GM12878 (cell line): ENCODE measurements at regions not wholly inside any gene's neighbourhood (a gene's known extent, or its start where the extent isn't known, plus 50 kb on each side); places are given as distances from the start of the nearest gene placed in this dataset.

ENCODE experiments used
- ATAC-seq: fragments of 200-7000 bp; cut with Tn5 transposase; 3 replicates; pipeline ENCODE4 v1.9.1; 2020; ENCODE audit warnings: mild to moderate bottlenecking, moderate library complexity
- BruUV-seq: library from RNA; stranded (reverse); fragments of 400-500 nt; replicated peaks from 2 replicates; lab custom pipeline; 2021; lab: Mats Ljungman, UMichigan
- CTCF ChIA-PET: fragments of 300-600 bp; sonication (Branson Sonifier 250); formaldehyde crosslinking; extraction: SDS; loops from one replicate; lab custom pipeline; 2021; ENCODE audit warnings: inconsistent platforms; lab: Yijun Ruan, JAX
- POLR2A ChIA-PET: fragments of 350-600 bp; formaldehyde crosslinking; extraction: SDS; loops from one replicate; lab custom pipeline; 2021; ENCODE audit warnings: inconsistent platforms; lab: Charles Lee
- RAD21 ChIA-PET: fragments of 300-600 bp; sonication (Branson Sonifier 250); formaldehyde crosslinking; loops from one replicate; lab custom pipeline; 2023; ENCODE audit warnings: antibody characterized with exemption; ENCODE audit not compliant: unreplicated experiment; lab: Charles Lee
- SMC1A ChIA-PET: fragments of 300-600 bp; sonication (Branson Sonifier 250); formaldehyde crosslinking; loops from one replicate; lab custom pipeline; 2023; ENCODE audit not compliant: unreplicated experiment, uncharacterized antibody; lab: Charles Lee
- DNase-seq: peaks from one replicate; pipeline ENCODE4 v3.0.0-alpha.2; 2011; ENCODE audit warnings: low read depth, low spot score
- FAIRE-seq: peaks from 3 replicates; lab custom pipeline; 2011; peaks lifted over from hg19 to GRCh38; lab: Jason Lieb, UNC
- H2AFZ ChIP-seq: 2 replicates; pipeline ENCODE4 v1.6.0; 2011; ENCODE audit warnings: low read depth, low read length, control low read depth; ENCODE audit not compliant: control insufficient read depth
- H3K27ac ChIP-seq: 2 replicates; pipeline ENCODE4 v1.5.1; 2011; ENCODE audit warnings: control low read depth; ENCODE audit not compliant: control insufficient read depth, insufficient read depth
- H3K27me3 ChIP-seq, 2 experiments: replicated peaks in 1 of 2; 2 replicates each; pipeline versions ENCODE4 v1.6.0 to v1.6.1; 2011; ENCODE audit warnings: low read length in 1 of 2; ENCODE audit not compliant: control insufficient read depth in 2 of 2, insufficient read depth in 2 of 2
- H3K36me3 ChIP-seq, 2 experiments: 2 replicates each; pipeline ENCODE4 v1.5.1; 2011; ENCODE audit warnings: low read length in 1 of 2; ENCODE audit not compliant: control insufficient read depth in 2 of 2, insufficient read depth in 2 of 2
- H3K4me1 ChIP-seq: 2 replicates; pipeline ENCODE4 v1.6.1; 2011; ENCODE audit warnings: mild to moderate bottlenecking, low read length, moderate library complexity, mixed read lengths; ENCODE audit not compliant: control insufficient read depth, insufficient read depth
- H3K4me2 ChIP-seq: 2 replicates; pipeline ENCODE4 v1.6.0; 2011; ENCODE audit warnings: control low read depth; ENCODE audit not compliant: control insufficient read depth, insufficient read depth
- H3K4me3 ChIP-seq: fragments of 200-600 bp; sonication (generic); 2 replicates; pipeline ENCODE4 v1.5.1; 2016
- H3K79me2 ChIP-seq: 2 replicates; pipeline ENCODE4 v1.6.0; 2011; ENCODE audit warnings: low read length; ENCODE audit not compliant: control insufficient read depth, insufficient read depth
- H3K9ac ChIP-seq: 2 replicates; pipeline ENCODE4 v1.8.0; 2011; ENCODE audit warnings: low read length, control low read depth, mixed read lengths; ENCODE audit not compliant: control insufficient read depth, insufficient read depth
- H3K9me3 ChIP-seq: replicated peaks from 3 replicates; pipeline ENCODE4 v1.5.1; 2011; ENCODE audit warnings: mild to moderate bottlenecking, low read length; ENCODE audit not compliant: control insufficient read depth, insufficient read depth
- H4K20me1 ChIP-seq: 2 replicates; pipeline ENCODE4 v1.6.0; 2011; ENCODE audit not compliant: control insufficient read depth, insufficient read depth
- CEBPZ ChIP-seq: fragments of 150-350 bp; IDR thresholded peaks from 2 replicates; pipeline ENCODE4 v1.6.1; 2016; ENCODE audit warnings: low read depth, low read length
- FOS ChIP-seq: IDR thresholded peaks from 3 replicates; pipeline ENCODE4 v1.6.1; 2011; ENCODE audit warnings: borderline replicate concordance; ENCODE audit not compliant: insufficient read length; ENCODE audit errors: extremely low read depth
- FOXK2 ChIP-seq: fragments of 450-650 bp; IDR thresholded peaks from 2 replicates; pipeline ENCODE4 v1.6.1; 2017; ENCODE audit warnings: mild to moderate bottlenecking, moderate library complexity
- JUNB ChIP-seq: IDR thresholded peaks from 2 replicates; pipeline ENCODE4 v1.6.1; 2016; ENCODE audit warnings: antibody characterized with exemption, mild to moderate bottlenecking
- PAX5 ChIP-seq: IDR thresholded peaks from 2 replicates; pipeline ENCODE4 v1.6.1; 2011; ENCODE audit warnings: low read depth, low read length, borderline replicate concordance
- POLR2AphosphoS2 ChIP-seq: IDR thresholded peaks from 2 replicates; pipeline ENCODE4 v1.6.1; 2011; ENCODE audit warnings: low read depth, mild to moderate bottlenecking, low read length, improper control_type of control experiment, moderate library complexity
- RELB ChIP-seq: fragments of 450-650 bp; IDR thresholded peaks from 2 replicates; pipeline ENCODE4 v1.6.1; 2017; ENCODE audit warnings: low read depth, mild to moderate bottlenecking, moderate library complexity
- RUNX3 ChIP-seq: IDR thresholded peaks from 2 replicates; pipeline ENCODE4 v1.6.1; 2012; ENCODE audit warnings: low read length, inconsistent platforms
- SMAD5 ChIP-seq: IDR thresholded peaks from 2 replicates; pipeline ENCODE4 v1.6.1; 2016; ENCODE audit warnings: antibody characterized with exemption, low read depth
- SMC3 ChIP-seq: IDR thresholded peaks from 2 replicates; pipeline ENCODE4 v1.6.1; 2011; ENCODE audit warnings: low read length, improper control_type of control experiment, borderline replicate concordance
- ZZZ3 ChIP-seq: IDR thresholded peaks from 2 replicates; pipeline ENCODE4 v1.6.1; 2011; ENCODE audit warnings: low read depth; ENCODE audit not compliant: control insufficient read depth, insufficient read length
- WGBS: methylation state at CpG from one replicate; pipeline ENCODE4 v1.1.6; 2016; ENCODE audit warnings: low lambda C conversion rate; ENCODE audit not compliant: insufficient replicate concordance, insufficient coverage; ENCODE audit errors: missing lambda C conversion rate; 5-methylcytosine and 5-hydroxymethylcytosine counted together
- in situ Hi-C: fragments of 300-500 bp; cut with MboI; formaldehyde crosslinking; loops from 9 replicates; pipeline ENCODE4 v1.14.3; 2018; ENCODE audit warnings: mixed read lengths
- intact Hi-C: fragments of 100-400 bp; cut with micrococcal nuclease; formaldehyde crosslinking; loops from one replicate; pipeline ENCODE4 v1.14.2; 2022; ENCODE audit not compliant: unreplicated experiment
- TF ChIP-seq, protein P1 (sequence below): fragments of 450-650 bp; IDR thresholded peaks from 2 replicates; pipeline ENCODE4 v1.6.1; 2017; ENCODE audit warnings: mild to moderate bottlenecking
- TF ChIP-seq, protein P2 (sequence below): fragments of 450-650 bp; formaldehyde crosslinking; IDR thresholded peaks from 2 replicates; pipeline ENCODE4 v1.4.0; 2022; ENCODE audit warnings: mild to moderate bottlenecking, moderate library complexity

DNA sequence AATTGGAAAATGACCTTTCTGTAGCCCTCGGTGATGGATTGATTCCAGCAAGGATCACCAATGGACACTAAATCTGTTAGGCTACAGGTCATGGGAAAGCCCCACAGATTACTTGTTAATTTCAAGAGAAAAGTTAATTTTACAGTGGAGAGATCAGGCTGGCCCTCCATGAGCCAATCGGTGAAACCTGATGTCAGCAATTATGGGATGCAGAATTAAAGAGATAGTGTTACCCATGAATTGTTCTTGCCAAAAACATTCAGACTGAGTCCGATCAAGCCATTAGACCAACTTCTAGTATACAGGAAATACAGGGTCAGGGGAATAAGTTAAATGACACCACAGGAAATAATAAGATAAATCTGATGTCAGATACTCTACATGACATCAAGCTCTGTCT, 214.9 kb upstream of the SYNDIG1 start:
- POLR2A ChIA-PET, result no interaction called here
- DNase-seq (no peak), ATAC-seq (no peak), FAIRE-seq (no peak)
- no peaks in the 10 kb centered on the region for H3K9me3 ChIP-seq
- no peak overlapping the region for H3K9ac ChIP-seq
- WGBS, result 67% methylated on average over 3 of the region's 3 CpGs
- H3K4me3 ChIP-seq, result no peak overlapping the region
- no peak overlapping the region for H3K4me2 ChIP-seq
- CTCF ChIA-PET, result no interaction called here
- RAD21 ChIA-PET, result no interaction called here
- no TSS peak for BruUV-seq
- TF ChIP-seq, protein P1, sequence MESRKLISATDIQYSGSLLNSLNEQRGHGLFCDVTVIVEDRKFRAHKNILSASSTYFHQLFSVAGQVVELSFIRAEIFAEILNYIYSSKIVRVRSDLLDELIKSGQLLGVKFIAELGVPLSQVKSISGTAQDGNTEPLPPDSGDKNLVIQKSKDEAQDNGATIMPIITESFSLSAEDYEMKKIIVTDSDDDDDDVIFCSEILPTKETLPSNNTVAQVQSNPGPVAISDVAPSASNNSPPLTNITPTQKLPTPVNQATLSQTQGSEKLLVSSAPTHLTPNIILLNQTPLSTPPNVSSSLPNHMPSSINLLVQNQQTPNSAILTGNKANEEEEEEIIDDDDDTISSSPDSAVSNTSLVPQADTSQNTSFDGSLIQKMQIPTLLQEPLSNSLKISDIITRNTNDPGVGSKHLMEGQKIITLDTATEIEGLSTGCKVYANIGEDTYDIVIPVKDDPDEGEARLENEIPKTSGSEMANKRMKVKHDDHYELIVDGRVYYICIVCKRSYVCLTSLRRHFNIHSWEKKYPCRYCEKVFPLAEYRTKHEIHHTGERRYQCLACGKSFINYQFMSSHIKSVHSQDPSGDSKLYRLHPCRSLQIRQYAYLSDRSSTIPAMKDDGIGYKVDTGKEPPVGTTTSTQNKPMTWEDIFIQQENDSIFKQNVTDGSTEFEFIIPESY, result no peak
- TF ChIP-seq SMAD5 (no peak), SMC3 (no peak), ZZZ3 (no peak), RUNX3 (no peak), RELB (no peak), FOS (no peak), POLR2AphosphoS2 (no peak), FOXK2 (no peak), CEBPZ (no peak), PAX5 (no peak), JUNB (no peak)
- TF ChIP-seq, protein P2, sequence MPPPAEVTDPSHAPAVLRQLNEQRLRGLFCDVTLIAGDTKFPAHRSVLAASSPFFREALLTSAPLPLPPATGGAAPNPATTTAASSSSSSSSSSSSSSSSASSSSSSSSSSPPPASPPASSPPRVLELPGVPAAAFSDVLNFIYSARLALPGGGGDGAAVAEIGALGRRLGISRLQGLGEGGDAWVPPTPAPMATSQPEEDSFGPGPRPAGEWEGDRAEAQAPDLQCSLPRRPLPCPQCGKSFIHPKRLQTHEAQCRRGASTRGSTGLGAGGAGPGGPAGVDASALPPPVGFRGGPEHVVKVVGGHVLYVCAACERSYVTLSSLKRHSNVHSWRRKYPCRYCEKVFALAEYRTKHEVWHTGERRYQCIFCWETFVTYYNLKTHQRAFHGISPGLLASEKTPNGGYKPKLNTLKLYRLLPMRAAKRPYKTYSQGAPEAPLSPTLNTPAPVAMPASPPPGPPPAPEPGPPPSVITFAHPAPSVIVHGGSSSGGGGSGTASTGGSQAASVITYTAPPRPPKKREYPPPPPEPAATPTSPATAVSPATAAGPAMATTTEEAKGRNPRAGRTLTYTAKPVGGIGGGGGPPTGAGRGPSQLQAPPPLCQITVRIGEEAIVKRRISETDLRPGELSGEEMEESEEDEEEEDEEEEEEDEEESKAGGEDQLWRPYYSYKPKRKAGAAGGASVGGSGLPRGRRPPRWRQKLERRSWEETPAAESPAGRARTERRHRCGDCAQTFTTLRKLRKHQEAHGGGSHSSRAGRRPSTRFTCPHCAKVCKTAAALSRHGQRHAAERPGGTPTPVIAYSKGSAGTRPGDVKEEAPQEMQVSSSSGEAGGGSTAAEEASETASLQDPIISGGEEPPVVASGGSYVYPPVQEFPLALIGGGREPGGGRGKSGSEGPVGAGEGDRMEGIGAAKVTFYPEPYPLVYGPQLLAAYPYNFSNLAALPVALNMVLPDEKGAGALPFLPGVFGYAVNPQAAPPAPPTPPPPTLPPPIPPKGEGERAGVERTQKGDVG (CRISPR knock-in tag), result no peak
- intact Hi-C loops (no loop called here), in situ Hi-C loops (no loop called here)
- SMC1A ChIA-PET, result no interaction called here
- no peaks in the 10 kb centered on the region; a peak in 2 of 4 replicates for H3K27me3 ChIP-seq
- no peaks in the 10 kb centered on the region for H4K20me1 ChIP-seq
- no peak overlapping the region for H2AFZ ChIP-seq
- H3K36me3 ChIP-seq, result no peaks in the 10 kb centered on the region
- H3K27ac ChIP-seq, result no peak overlapping the region
- H3K4me1 ChIP-seq, result no peaks in the 10 kb centered on the region
- no peaks in the 10 kb centered on the region for H3K79me2 ChIP-seq
